GM23338 (cell line): ENCODE measurements at regions not wholly inside any gene's neighbourhood (a gene's known extent, or its start where the extent isn't known, plus 50 kb on each side); places are given as distances from the start of the nearest gene placed in this dataset.

Source experiments
- ATAC-seq: fragments of 200-7000 bp; cut with Tn5 transposase; 3 replicates; pipeline ENCODE4 v1.9.1; 2020
- DNase-seq: peaks from one replicate; pipeline ENCODE4 v3.0.0-alpha.2; 2015; ENCODE audit warnings: low spot score
- H2AFZ ChIP-seq: fragments of 200-600 bp; sonication (generic); 2 replicates; pipeline ENCODE4 v1.8.0; 2016; ENCODE audit warnings: antibody characterized with exemption, mild to moderate bottlenecking, moderate library complexity
- H3F3A ChIP-seq: fragments of 200-600 bp; sonication (generic); replicated peaks from 2 replicates; pipeline ENCODE4 v1.8.0; 2017; ENCODE audit warnings: antibody characterized with exemption, mixed run types, low read depth
- H3K27ac ChIP-seq: fragments of 200-600 bp; sonication (generic); 2 replicates; pipeline ENCODE4 v1.6.1; 2016; ENCODE audit warnings: low read depth
- H3K27me3 ChIP-seq: fragments of 200-600 bp; sonication (generic); 2 replicates; pipeline ENCODE4 v1.8.0; 2016; ENCODE audit warnings: mild to moderate bottlenecking, mixed run types, moderate library complexity; ENCODE audit not compliant: insufficient read depth
- H3K36me3 ChIP-seq: fragments of 200-600 bp; sonication (generic); 2 replicates; pipeline ENCODE4 v1.8.0; 2016; ENCODE audit warnings: mild to moderate bottlenecking; ENCODE audit not compliant: insufficient read depth
- H3K4me1 ChIP-seq: fragments of 200-600 bp; sonication (generic); 2 replicates; pipeline ENCODE4 v1.8.0; 2016; ENCODE audit warnings: mild to moderate bottlenecking, moderate library complexity; ENCODE audit not compliant: insufficient read depth
- H3K4me2 ChIP-seq: fragments of 200-600 bp; sonication (generic); 2 replicates; pipeline ENCODE4 v1.7.1; 2017; ENCODE audit warnings: mixed run types
- H3K4me3 ChIP-seq: fragments of 200-600 bp; sonication (generic); 2 replicates; pipeline ENCODE4 v1.6.1; 2016; ENCODE audit warnings: mixed run types
- H3K79me2 ChIP-seq: fragments of 200-600 bp; sonication (generic); replicated peaks from 2 replicates; pipeline ENCODE4 v1.8.0; 2017; ENCODE audit warnings: mild to moderate bottlenecking; ENCODE audit not compliant: insufficient read depth
- H3K9me2 ChIP-seq: fragments of 200-600 bp; sonication (generic); 2 replicates; pipeline ENCODE4 v1.8.0; 2017; ENCODE audit not compliant: insufficient read depth
- H4K20me1 ChIP-seq: fragments of 200-600 bp; sonication (generic); replicated peaks from 2 replicates; pipeline ENCODE4 v1.8.0; 2017; ENCODE audit warnings: mild to moderate bottlenecking; ENCODE audit not compliant: insufficient read depth
- H3K27ac Mint-ChIP-seq: 2 replicates; pipeline ENCODE4 v1.8.0; 2020; ENCODE audit warnings: inconsistent platforms, mild to moderate bottlenecking, moderate library complexity, mixed read lengths
- H3K27me3 Mint-ChIP-seq: 3 replicates; pipeline ENCODE4 v1.8.0; 2022; ENCODE audit warnings: low read depth, mild to moderate bottlenecking, moderate library complexity, mixed read lengths, inconsistent platforms; ENCODE audit not compliant: insufficient read depth, poor library complexity
- H3K36me3 Mint-ChIP-seq: 3 replicates; pipeline ENCODE4 v1.8.0; 2021; ENCODE audit warnings: low read depth, mild to moderate bottlenecking, inconsistent platforms, moderate library complexity, mixed read lengths
- H3K4me1 Mint-ChIP-seq: 3 replicates; pipeline ENCODE4 v1.8.0; 2020; ENCODE audit warnings: mild to moderate bottlenecking, inconsistent platforms, mixed read lengths
- H3K4me3 Mint-ChIP-seq: 3 replicates; pipeline ENCODE4 v1.8.0; 2021; ENCODE audit warnings: moderate library complexity, mild to moderate bottlenecking, inconsistent platforms, mixed read lengths
- H3K9me3 Mint-ChIP-seq: 3 replicates; pipeline ENCODE4 v1.8.0; 2020; ENCODE audit warnings: moderate library complexity, mild to moderate bottlenecking, inconsistent platforms, mixed read lengths
- CREB1 ChIP-seq: fragments of 250-450 bp; sonication (Bioruptor Pico); IDR thresholded peaks from 2 replicates; pipeline ENCODE4 v1.5.0; 2020; ENCODE audit warnings: low read depth, mild to moderate bottlenecking, moderate library complexity
- CTCF ChIP-seq, 2 experiments: fragments of 200-600 bp in 1 of 2; sonication (generic) in 1 of 2; conservative IDR thresholded peaks; 2 replicates each; pipeline versions ENCODE4 v1.5.1 to v1.6.1; 2016 to 2017; ENCODE audit warnings: antibody characterized with exemption in 2 of 2, low read depth in 2 of 2, mild to moderate bottlenecking in 2 of 2, moderate library complexity in 1 of 2
- EZH2 ChIP-seq: fragments of 200-600 bp; sonication (generic); IDR thresholded peaks from one replicate; pipeline ENCODE4 v1.8.0; 2017; ENCODE audit warnings: antibody characterized with exemption, mild to moderate bottlenecking, low read depth; ENCODE audit not compliant: unreplicated experiment
- EZH2phosphoT487 ChIP-seq: fragments of 200-600 bp; sonication (generic); IDR thresholded peaks from one replicate; pipeline ENCODE4 v1.8.1; 2018; ENCODE audit warnings: antibody characterized with exemption; ENCODE audit not compliant: unreplicated experiment
- JUNB ChIP-seq: IDR thresholded peaks from one replicate; pipeline ENCODE4 v1.6.1; 2016; ENCODE audit warnings: antibody characterized with exemption; ENCODE audit not compliant: unreplicated experiment
- NANOG ChIP-seq: IDR thresholded peaks from 2 replicates; pipeline ENCODE4 v1.6.1; 2016; ENCODE audit warnings: antibody characterized with exemption, borderline replicate concordance
- POLR2AphosphoS5 ChIP-seq: IDR thresholded peaks from 2 replicates; pipeline ENCODE4 v1.6.1; 2016; ENCODE audit warnings: antibody characterized with exemption, low read depth
- REST ChIP-seq: IDR thresholded peaks from one replicate; pipeline ENCODE4 v1.6.1; 2018; ENCODE audit warnings: antibody characterized with exemption; ENCODE audit not compliant: unreplicated experiment
- STAT1 ChIP-seq: IDR thresholded peaks from one replicate; pipeline ENCODE4 v1.6.1; 2016; ENCODE audit warnings: antibody characterized with exemption; ENCODE audit not compliant: unreplicated experiment
- ZNF114 ChIP-seq: fragments of 250-450 bp; sonication (Bioruptor Pico); IDR thresholded peaks from 2 replicates; pipeline ENCODE4 v1.5.0; 2020; ENCODE audit warnings: mild to moderate bottlenecking, moderate library complexity
- ZNF331 ChIP-seq: fragments of 250-450 bp; sonication (Bioruptor Pico); IDR thresholded peaks from 2 replicates; pipeline ENCODE4 v1.5.0; 2020; ENCODE audit warnings: low read depth, mild to moderate bottlenecking, moderate library complexity
- TF ChIP-seq, protein P1 (sequence below): IDR thresholded peaks from 2 replicates; pipeline ENCODE4 v1.6.1; 2016; ENCODE audit warnings: antibody characterized with exemption
- TF ChIP-seq, protein P2 (sequence below): fragments of 250-450 bp; sonication (Bioruptor Pico); IDR thresholded peaks from 2 replicates; pipeline ENCODE4 v1.5.0; 2020; ENCODE audit warnings: mild to moderate bottlenecking, moderate library complexity

- H3K27ac Mint-ChIP-seq = no peak overlapping the region
- no peak overlapping the region for H3K4me3 Mint-ChIP-seq
- no peaks in the 10 kb centered on the region for H3K27me3 Mint-ChIP-seq
- Histone ChIP-seq H3K27ac (no peak overlapping the region), H3K4me2 (no peak overlapping the region), H3K4me1 (no peaks in the 10 kb centered on the region), H3F3A (no peaks in the 10 kb centered on the region), H3K36me3 (no peaks in the 10 kb centered on the region), H4K20me1 (no peaks in the 10 kb centered on the region), H3K27me3 (no peaks in the 10 kb centered on the region), H3K9me2 (no peaks in the 10 kb centered on the region), H3K79me2 (no peaks in the 10 kb centered on the region), H3K4me3 (no peak overlapping the region), H2AFZ (no peak overlapping the region)
- TF ChIP-seq, protein P1, sequence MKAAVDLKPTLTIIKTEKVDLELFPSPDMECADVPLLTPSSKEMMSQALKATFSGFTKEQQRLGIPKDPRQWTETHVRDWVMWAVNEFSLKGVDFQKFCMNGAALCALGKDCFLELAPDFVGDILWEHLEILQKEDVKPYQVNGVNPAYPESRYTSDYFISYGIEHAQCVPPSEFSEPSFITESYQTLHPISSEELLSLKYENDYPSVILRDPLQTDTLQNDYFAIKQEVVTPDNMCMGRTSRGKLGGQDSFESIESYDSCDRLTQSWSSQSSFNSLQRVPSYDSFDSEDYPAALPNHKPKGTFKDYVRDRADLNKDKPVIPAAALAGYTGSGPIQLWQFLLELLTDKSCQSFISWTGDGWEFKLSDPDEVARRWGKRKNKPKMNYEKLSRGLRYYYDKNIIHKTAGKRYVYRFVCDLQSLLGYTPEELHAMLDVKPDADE = no peak
- TF ChIP-seq CREB1 (CRISPR knock-in tag) (no peak), ZNF114 (CRISPR knock-in tag) (no peak), JUNB (no peak), POLR2AphosphoS5 (no peak), EZH2phosphoT487 (no peak), NANOG (no peak), STAT1 (no peak), CTCF (conservative IDR thresholded peaks at IDR 0.05; ENCODE audit: low read depth in 2 of 2) (no peak), REST (no peak), ZNF331 (no peak), EZH2 (no peak)
- TF ChIP-seq, protein P2, sequence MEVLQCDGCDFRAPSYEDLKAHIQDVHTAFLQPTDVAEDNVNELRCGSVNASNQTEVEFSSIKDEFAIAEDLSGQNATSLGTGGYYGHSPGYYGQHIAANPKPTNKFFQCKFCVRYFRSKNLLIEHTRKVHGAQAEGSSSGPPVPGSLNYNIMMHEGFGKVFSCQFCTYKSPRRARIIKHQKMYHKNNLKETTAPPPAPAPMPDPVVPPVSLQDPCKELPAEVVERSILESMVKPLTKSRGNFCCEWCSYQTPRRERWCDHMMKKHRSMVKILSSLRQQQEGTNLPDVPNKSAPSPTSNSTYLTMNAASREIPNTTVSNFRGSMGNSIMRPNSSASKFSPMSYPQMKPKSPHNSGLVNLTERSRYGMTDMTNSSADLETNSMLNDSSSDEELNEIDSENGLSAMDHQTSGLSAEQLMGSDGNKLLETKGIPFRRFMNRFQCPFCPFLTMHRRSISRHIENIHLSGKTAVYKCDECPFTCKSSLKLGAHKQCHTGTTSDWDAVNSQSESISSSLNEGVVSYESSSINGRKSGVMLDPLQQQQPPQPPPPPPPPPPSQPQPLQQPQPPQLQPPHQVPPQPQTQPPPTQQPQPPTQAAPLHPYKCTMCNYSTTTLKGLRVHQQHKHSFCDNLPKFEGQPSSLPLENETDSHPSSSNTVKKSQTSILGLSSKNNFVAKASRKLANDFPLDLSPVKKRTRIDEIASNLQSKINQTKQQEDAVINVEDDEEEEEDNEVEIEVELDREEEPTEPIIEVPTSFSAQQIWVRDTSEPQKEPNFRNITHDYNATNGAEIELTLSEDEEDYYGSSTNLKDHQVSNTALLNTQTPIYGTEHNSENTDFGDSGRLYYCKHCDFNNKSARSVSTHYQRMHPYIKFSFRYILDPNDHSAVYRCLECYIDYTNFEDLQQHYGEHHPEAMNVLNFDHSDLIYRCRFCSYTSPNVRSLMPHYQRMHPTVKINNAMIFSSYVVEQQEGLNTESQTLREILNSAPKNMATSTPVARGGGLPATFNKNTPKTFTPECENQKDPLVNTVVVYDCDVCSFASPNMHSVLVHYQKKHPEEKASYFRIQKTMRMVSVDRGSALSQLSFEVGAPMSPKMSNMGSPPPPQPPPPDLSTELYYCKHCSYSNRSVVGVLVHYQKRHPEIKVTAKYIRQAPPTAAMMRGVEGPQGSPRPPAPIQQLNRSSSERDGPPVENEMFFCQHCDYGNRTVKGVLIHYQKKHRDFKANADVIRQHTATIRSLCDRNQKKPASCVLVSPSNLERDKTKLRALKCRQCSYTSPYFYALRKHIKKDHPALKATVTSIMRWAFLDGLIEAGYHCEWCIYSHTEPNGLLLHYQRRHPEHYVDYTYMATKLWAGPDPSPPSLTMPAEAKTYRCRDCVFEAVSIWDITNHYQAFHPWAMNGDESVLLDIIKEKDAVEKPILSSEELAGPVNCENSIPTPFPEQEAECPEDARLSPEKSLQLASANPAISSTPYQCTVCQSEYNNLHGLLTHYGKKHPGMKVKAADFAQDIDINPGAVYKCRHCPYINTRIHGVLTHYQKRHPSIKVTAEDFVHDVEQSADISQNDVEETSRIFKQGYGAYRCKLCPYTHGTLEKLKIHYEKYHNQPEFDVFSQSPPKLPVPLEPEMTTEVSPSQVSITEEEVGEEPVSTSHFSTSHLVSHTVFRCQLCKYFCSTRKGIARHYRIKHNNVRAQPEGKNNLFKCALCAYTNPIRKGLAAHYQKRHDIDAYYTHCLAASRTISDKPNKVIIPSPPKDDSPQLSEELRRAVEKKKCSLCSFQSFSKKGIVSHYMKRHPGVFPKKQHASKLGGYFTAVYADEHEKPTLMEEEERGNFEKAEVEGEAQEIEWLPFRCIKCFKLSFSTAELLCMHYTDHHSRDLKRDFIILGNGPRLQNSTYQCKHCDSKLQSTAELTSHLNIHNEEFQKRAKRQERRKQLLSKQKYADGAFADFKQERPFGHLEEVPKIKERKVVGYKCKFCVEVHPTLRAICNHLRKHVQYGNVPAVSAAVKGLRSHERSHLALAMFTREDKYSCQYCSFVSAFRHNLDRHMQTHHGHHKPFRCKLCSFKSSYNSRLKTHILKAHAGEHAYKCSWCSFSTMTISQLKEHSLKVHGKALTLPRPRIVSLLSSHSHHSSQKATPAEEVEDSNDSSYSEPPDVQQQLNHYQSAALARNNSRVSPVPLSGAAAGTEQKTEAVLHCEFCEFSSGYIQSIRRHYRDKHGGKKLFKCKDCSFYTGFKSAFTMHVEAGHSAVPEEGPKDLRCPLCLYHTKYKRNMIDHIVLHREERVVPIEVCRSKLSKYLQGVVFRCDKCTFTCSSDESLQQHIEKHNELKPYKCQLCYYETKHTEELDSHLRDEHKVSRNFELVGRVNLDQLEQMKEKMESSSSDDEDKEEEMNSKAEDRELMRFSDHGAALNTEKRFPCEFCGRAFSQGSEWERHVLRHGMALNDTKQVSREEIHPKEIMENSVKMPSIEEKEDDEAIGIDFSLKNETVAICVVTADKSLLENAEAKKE (CRISPR knock-in tag) = no peak
- no peak for ATAC-seq
- no peaks in the 10 kb centered on the region for H3K4me1 Mint-ChIP-seq
- H3K36me3 Mint-ChIP-seq = no peaks in the 10 kb centered on the region
- no peaks in the 10 kb centered on the region for H3K9me3 Mint-ChIP-seq
- no peak for DNase-seq
Measured at GRCh38 chr1:218994615-218995014, 179.1 kb upstream of the LYPLAL1 start.
